Sigmoid colon (tissue), 6 donors: ENCODE measurements at regions not wholly inside any gene's neighbourhood (a gene's known extent, or its start where the extent isn't known, plus 50 kb on each side); places are given as distances from the start of the nearest gene placed in this dataset.

Experiments used
- DNase-seq: peaks from one replicate; pipeline ENCODE4 v3.0.0-alpha.2; 2019
- H3K27ac ChIP-seq, 4 donors: fragments of 200-600 bp; sonication (generic); one replicate each; pipeline ENCODE4 v1.5.1; 2016 to 2019; ENCODE audit warnings: mild to moderate bottlenecking in 1 of 4
- H3K27me3 ChIP-seq, 3 donors: fragments of 200-600 bp; sonication (generic); one replicate each; pipeline ENCODE4 v1.5.1; 2019; ENCODE audit warnings: mild to moderate bottlenecking in 1 of 3
- H3K36me3 ChIP-seq, 4 donors: fragments of 200-600 bp; sonication (generic); one replicate each; pipeline ENCODE4 v1.5.1; 2016 to 2019
- H3K4me1 ChIP-seq, 4 donors: fragments of 200-600 bp; sonication (generic); one replicate each; pipeline ENCODE4 v1.5.1; 2017 to 2019
- H3K4me3 ChIP-seq, 4 donors: fragments of 200-600 bp; sonication (generic); one replicate each; pipeline ENCODE4 v1.5.1; 2017 to 2019; ENCODE audit warnings: mild to moderate bottlenecking in 2 of 4, moderate library complexity in 1 of 4
- H3K9me3 ChIP-seq, 4 donors: fragments of 200-600 bp in 3 of 4; sonication (generic) in 3 of 4; one replicate each; pipeline versions ENCODE4 v1.5.1 to v1.6.1; 2013 to 2019
- EP300 ChIP-seq, 4 donors: sonication (generic); formaldehyde crosslinking; IDR thresholded peaks; one replicate each; pipeline ENCODE4 v1.6.1; 2017; ENCODE audit warnings: antibody characterized with exemption in 4 of 4
- POLR2A ChIP-seq, 2 donors: fragments of 450-650 bp; IDR thresholded peaks; one replicate each; pipeline ENCODE4 v1.6.1; 2016; ENCODE audit warnings: antibody characterized with exemption in 2 of 2, mild to moderate bottlenecking in 2 of 2, moderate library complexity in 2 of 2
- POLR2AphosphoS5 ChIP-seq, 4 donors: sonication (generic); formaldehyde crosslinking; IDR thresholded peaks; one replicate each; pipeline ENCODE4 v1.6.1; 2017; ENCODE audit warnings: antibody characterized with exemption in 4 of 4
- WGBS, 2 donors: extraction: QIAGEN DNeasy Blood & Tissue Kit; methylation state at CpG; one replicate each; pipeline ENCODE4 v1.1.7; 2013; 5-methylcytosine and 5-hydroxymethylcytosine counted together
- intact Hi-C: fragments of 100-400 bp; cut with DNase I; formaldehyde crosslinking; loops from one replicate; pipeline ENCODE4 v1.15.1; 2023
- TF ChIP-seq, protein P1 (sequence below), 4 experiments: fragments of 450-650 bp in 3 of 4; fragments of 200-600 bp in 1 of 4; IDR thresholded peaks; one replicate each; pipeline ENCODE4 v1.5.1; 2016 to 2019; ENCODE audit warnings: antibody characterized with exemption in 4 of 4, mild to moderate bottlenecking in 3 of 4, moderate library complexity in 2 of 4
- donor health status: healthy with polysubstance abuse.
- donor health status: healthy.

GRCh38 chr4:178672512-178672911 is 1230.3 kb upstream of the AGA start:
- Histone ChIP-seq H3K36me3 (no peaks in the 10 kb centered on the region), H3K4me1 (no peaks in the 10 kb centered on the region), H3K9me3 (no peaks in the 10 kb centered on the region), H3K27me3 (no peaks in the 10 kb centered on the region), H3K4me3 (no peak overlapping the region), H3K27ac (no peak overlapping the region)
- no peak for DNase-seq
- intact Hi-C loops = no loop called here
- 71 to 81% methylated on average over 1 of the region's 1 CpG for WGBS, 2 donors
- TF ChIP-seq EP300 (IDR thresholded peaks at IDR 0.05) (no peak), POLR2AphosphoS5 (IDR thresholded peaks at IDR 0.05) (no peak), POLR2A (IDR thresholded peaks at IDR 0.05) (no peak)
- TF ChIP-seq, protein P1, sequence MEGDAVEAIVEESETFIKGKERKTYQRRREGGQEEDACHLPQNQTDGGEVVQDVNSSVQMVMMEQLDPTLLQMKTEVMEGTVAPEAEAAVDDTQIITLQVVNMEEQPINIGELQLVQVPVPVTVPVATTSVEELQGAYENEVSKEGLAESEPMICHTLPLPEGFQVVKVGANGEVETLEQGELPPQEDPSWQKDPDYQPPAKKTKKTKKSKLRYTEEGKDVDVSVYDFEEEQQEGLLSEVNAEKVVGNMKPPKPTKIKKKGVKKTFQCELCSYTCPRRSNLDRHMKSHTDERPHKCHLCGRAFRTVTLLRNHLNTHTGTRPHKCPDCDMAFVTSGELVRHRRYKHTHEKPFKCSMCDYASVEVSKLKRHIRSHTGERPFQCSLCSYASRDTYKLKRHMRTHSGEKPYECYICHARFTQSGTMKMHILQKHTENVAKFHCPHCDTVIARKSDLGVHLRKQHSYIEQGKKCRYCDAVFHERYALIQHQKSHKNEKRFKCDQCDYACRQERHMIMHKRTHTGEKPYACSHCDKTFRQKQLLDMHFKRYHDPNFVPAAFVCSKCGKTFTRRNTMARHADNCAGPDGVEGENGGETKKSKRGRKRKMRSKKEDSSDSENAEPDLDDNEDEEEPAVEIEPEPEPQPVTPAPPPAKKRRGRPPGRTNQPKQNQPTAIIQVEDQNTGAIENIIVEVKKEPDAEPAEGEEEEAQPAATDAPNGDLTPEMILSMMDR (IDR thresholded peaks at IDR 0.05) = no peak

- Histone ChIP-seq H3K36me3 (no peaks in the 10 kb centered on the region), H3K27me3 (no peaks in the 10 kb centered on the region), H3K27ac (no peak overlapping the region), H3K4me1 (no peaks in the 10 kb centered on the region), H3K4me3 (no peak overlapping the region), H3K9me3 (no peaks in the 10 kb centered on the region)
- intact Hi-C loops = no loop called here
- WGBS, 2 donors = 52 to 68% methylated on average over 4 of the region's 4 CpGs
- no peak for DNase-seq
- TF ChIP-seq, protein P1 (IDR thresholded peaks at IDR 0.05) = no peak
- TF ChIP-seq EP300 (IDR thresholded peaks at IDR 0.05) (no peak), POLR2AphosphoS5 (IDR thresholded peaks at IDR 0.05) (no peak), POLR2A (IDR thresholded peaks at IDR 0.05) (no peak)
Measured at GRCh38 chr4:178681871-178682270, 1239.6 kb upstream of the AGA start.

DNA sequence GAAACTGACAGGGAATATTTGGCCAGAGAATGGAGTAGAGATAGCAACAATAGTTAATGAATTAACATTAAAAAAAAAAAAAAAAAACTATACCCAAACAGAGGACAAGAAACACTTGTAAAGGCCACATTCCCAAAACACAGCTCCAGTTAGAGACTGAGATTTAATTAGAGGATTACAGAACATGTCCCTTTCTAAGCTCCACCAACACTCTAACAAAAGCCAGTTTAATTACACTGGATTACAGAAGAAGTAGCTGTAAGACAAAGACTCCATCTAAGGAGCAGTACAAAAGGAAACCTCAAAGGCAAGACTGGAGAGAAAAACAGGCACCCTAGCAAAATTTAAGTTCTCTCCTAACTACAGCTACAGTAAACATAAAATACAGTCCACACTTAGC is 1247.7 kb upstream of the AGA start:
- TF ChIP-seq POLR2A (IDR thresholded peaks at IDR 0.05) = no peak
- TF ChIP-seq, protein P1 (IDR thresholded peaks at IDR 0.05) = no peak
- no peak for TF ChIP-seq POLR2AphosphoS5 (IDR thresholded peaks at IDR 0.05)
- no peak for TF ChIP-seq EP300 (IDR thresholded peaks at IDR 0.05)
- Histone ChIP-seq H3K9me3 (no peaks in the 10 kb centered on the region), H3K4me3 (no peak overlapping the region), H3K4me1 (no peaks in the 10 kb centered on the region), H3K27me3 (no peaks in the 10 kb centered on the region), H3K36me3 (no peaks in the 10 kb centered on the region), H3K27ac (no peak overlapping the region)
- DNase-seq = no peak
- intact Hi-C loops = no loop called here

DNA sequence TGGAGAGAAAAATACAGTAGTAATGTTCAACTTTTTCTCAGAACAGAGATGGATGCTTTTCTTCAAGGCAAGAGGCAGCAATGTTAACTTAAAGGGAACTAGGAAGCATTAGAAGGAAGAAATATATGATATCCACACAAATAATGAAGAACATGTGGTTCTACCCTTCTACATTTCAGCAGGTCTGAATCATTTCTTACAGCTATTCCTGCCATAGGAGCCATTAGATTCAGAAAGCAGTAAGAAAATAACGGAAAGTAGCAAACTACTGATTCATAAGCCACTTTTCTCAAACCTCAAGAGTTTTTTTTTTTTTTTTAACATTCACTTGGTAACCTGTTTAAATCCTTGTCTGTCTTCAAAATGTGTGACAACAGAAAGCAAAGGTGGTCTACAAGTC is 1251.6 kb upstream of the AGA start:
- WGBS, 2 donors = 91 to 93% methylated on average over 1 of the region's 1 CpG
- intact Hi-C loops = no loop called here
- Histone ChIP-seq H3K4me3 (no peak overlapping the region), H3K9me3 (no peaks in the 10 kb centered on the region), H3K27me3 (no peaks in the 10 kb centered on the region), H3K36me3 (no peaks in the 10 kb centered on the region), H3K4me1 (no peaks in the 10 kb centered on the region), H3K27ac (no peak overlapping the region)
- TF ChIP-seq POLR2AphosphoS5 (IDR thresholded peaks at IDR 0.05) (no peak), EP300 (IDR thresholded peaks at IDR 0.05) (no peak), POLR2A (IDR thresholded peaks at IDR 0.05) (no peak)
- TF ChIP-seq, protein P1 (IDR thresholded peaks at IDR 0.05) = no peak
- DNase-seq = no peak

DNA sequence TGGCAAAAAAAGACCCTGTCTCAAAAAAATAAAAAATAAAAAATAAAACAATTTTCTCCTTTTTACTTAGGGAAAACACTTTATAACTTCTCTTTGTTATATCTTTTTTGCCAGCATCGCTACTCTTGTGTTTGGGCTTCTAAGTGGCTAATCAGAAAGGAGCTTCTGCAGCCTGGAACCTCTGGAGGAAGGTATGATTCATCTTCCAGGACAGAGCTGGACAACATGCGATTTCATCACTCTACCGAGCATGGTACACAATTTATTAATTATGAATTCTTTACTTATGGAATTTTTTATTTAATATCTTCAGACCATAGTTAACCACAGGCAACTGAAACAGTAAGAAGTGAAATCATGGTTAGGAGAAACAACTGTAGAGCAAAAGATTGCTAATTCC is 1254.3 kb upstream of the AGA start:
- no peak for DNase-seq
- H3K4me3 ChIP-seq = no peak overlapping the region
- no peak overlapping the region for H3K27ac ChIP-seq
- WGBS, 2 donors = 87 to 91% methylated on average over 3 of the region's 3 CpGs
- H3K27me3 ChIP-seq = no peaks in the 10 kb centered on the region
- H3K36me3 ChIP-seq = no peaks in the 10 kb centered on the region
- no peaks in the 10 kb centered on the region for H3K9me3 ChIP-seq
- no peaks in the 10 kb centered on the region for H3K4me1 ChIP-seq
- TF ChIP-seq EP300 (IDR thresholded peaks at IDR 0.05) = no peak
- TF ChIP-seq POLR2AphosphoS5 (IDR thresholded peaks at IDR 0.05) = no peak
- TF ChIP-seq, protein P1 (IDR thresholded peaks at IDR 0.05) = no peak
- no peak for TF ChIP-seq POLR2A (IDR thresholded peaks at IDR 0.05)
- intact Hi-C loops = no loop called here
